ENCODE measurements at regions not wholly inside any gene's neighbourhood (a gene's known extent, or its start where the extent isn't known, plus 50 kb on each side); places are given as distances from the start of the nearest gene placed in this dataset.

GRCh38 chr11:22430141-22430541 lies 92.0 kb downstream of the SLC17A6 start:
- H3K36me3 ChIP-seq (ENCODE audit: control insufficient read depth, insufficient read depth, low read length) = no peaks in the 10 kb centered on the region
- POLR2A ChIA-PET = no interaction called here
- CTCF ChIA-PET = no interaction called here
- DNase-seq (ENCODE audit: low read depth, low spot score) (no peak), ATAC-seq (no peak)
- no peaks in the 10 kb centered on the region for H3K4me1 ChIP-seq (ENCODE audit: control insufficient read depth, insufficient read depth, low read length)
- no peak overlapping the region for H3K4me3 ChIP-seq (ENCODE audit: low read depth in 2 of 2, low read length in 2 of 2)
- no peak overlapping the region for H3K27ac ChIP-seq (ENCODE audit: low read length)
- H3K9me3 ChIP-seq (ENCODE audit: control insufficient read depth, insufficient read depth, low read depth, low read length) = no peaks in the 10 kb centered on the region
- in situ Hi-C loops (cut with HindIII; ENCODE audit: low pct_unique_long_range_greater_than_20kb, low sequenced_read_pairs) = no loop called here
- no TSS peak for BruUV-seq (replicated peaks)
- TF ChIP-seq, protein P1, sequence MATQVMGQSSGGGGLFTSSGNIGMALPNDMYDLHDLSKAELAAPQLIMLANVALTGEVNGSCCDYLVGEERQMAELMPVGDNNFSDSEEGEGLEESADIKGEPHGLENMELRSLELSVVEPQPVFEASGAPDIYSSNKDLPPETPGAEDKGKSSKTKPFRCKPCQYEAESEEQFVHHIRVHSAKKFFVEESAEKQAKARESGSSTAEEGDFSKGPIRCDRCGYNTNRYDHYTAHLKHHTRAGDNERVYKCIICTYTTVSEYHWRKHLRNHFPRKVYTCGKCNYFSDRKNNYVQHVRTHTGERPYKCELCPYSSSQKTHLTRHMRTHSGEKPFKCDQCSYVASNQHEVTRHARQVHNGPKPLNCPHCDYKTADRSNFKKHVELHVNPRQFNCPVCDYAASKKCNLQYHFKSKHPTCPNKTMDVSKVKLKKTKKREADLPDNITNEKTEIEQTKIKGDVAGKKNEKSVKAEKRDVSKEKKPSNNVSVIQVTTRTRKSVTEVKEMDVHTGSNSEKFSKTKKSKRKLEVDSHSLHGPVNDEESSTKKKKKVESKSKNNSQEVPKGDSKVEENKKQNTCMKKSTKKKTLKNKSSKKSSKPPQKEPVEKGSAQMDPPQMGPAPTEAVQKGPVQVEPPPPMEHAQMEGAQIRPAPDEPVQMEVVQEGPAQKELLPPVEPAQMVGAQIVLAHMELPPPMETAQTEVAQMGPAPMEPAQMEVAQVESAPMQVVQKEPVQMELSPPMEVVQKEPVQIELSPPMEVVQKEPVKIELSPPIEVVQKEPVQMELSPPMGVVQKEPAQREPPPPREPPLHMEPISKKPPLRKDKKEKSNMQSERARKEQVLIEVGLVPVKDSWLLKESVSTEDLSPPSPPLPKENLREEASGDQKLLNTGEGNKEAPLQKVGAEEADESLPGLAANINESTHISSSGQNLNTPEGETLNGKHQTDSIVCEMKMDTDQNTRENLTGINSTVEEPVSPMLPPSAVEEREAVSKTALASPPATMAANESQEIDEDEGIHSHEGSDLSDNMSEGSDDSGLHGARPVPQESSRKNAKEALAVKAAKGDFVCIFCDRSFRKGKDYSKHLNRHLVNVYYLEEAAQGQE (IDR thresholded peaks at IDR 0.05; ENCODE audit: insufficient read depth in 1 of 2, low read depth in 2 of 2, low read length in 1 of 2) = no peak
- no peak for TF ChIP-seq CTCF (IDR thresholded peaks at IDR 0.05)
- no peak for TF ChIP-seq POLR2AphosphoS5 (IDR thresholded peaks at IDR 0.05; ENCODE audit: low read depth, low read length)
- no peak for TF ChIP-seq TCF7L2 (IDR thresholded peaks at IDR 0.05; ENCODE audit: low read depth, low read length)
- no peak for TF ChIP-seq SIN3A (IDR thresholded peaks at IDR 0.05; ENCODE audit: borderline replicate concordance, insufficient read depth, low read depth, low read length)
- intact Hi-C loops (cut with micrococcal nuclease; ENCODE audit: unreplicated experiment) = no loop called here
- H3K27me3 ChIP-seq (ENCODE audit: control insufficient read depth, insufficient read depth, low read length) = no peaks in the 10 kb centered on the region
